CD4-positive, alpha-beta T cell treated with Interleukin-17A for 1 hour (primary cell): ENCODE measurements at regions not wholly inside any gene's neighbourhood (a gene's known extent, or its start where the extent isn't known, plus 50 kb on each side); places are given as distances from the start of the nearest gene placed in this dataset.
"Not testable (repeated sequence)": the region's sequence is repeated elsewhere in the genome, so short reads cannot be mapped to it uniquely, and the experiment has no call there.

ENCODE experiments used
- DNase-seq: peaks from one replicate; pipeline ENCODE4 v3.0.0-alpha.2; 2020

DNA sequence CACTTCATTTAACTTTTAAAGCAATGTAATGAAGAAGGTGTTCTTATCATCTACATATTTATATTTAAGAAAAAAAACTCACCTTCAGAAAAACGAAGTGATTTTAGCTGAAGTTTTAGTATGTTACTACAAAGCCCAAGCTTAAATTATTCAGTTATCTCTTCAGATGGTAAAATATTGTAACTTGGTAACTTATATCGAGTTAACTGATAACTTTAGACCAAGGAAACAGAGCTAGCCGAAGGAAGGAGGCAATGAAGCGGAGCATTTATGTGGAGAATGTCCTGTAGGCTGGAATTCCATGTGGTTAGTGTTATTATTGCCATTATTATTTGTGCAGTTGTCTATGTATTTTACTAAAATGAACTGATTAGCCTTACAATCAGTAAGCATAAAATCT, 1102.1 kb upstream of the LCORL start:
- no peak for DNase-seq

DNA sequence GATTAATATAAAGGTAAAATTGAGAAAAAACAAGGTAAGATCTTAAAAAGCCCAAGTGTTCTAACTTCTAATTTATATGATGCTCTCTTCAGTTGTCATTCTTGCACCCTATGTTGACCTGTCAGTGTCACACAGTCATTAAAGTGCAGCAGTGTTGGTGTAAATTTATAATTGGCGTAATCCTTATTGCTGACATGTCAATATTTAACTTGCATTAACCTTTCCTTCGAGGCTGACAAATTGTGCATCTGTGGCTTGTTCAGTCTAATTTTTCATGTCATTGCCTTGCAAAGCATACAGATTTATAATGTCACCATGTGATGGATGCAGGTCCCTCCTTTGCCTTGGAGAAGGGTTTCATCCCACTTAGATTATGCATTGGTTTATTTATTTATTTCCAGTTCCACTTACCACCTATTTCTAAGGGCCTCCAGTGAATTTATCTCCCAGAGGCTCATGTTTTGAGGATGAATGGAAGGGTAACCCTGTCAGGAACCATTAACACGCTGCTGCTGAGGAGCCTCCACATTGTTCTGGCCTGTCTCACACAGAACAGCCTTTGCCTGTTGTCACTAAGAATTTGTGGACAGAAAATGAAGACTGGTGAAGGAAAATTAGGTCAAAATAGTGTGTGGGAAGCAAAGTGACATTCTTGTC, 1098.5 kb upstream of the LCORL start:
- no peak for DNase-seq

DNA sequence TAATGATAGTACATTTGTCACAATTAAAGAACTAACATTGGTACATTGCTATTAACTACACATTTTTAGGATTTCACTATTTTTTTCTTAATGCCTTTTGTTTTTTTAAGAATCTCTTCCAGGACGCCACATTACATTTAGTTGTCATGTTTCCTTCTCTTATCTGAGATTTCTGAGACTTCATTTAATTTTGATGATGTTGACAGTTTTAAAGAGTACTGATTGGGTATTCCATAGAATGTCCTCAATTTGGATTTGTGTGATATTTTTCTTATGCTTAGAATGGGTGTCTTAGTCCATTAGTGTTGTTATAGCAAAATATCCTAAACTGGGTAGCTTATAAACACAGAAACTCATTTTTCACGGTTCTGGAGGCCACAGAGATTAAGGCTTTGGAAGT, 1095.5 kb upstream of the LCORL start:
- no peak for DNase-seq

DNA sequence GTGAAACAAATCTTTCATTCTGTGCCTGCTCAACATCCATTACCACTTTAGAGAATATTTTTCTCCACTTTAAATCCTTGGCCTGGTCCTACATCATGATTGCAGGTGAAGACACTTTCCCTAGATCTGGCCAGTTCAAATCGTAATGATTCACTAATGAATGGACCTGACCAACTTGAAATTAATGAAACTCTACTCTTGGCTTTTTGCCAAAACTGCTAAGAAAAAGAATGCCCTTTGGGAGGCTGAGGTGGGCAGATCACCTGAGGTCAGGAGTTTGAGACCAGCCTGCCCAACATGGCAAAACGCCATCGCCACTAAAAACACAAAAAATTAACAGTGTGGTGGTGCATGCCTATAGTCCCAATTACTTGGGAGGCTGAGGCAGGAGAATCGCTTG, 1082.6 kb upstream of the LCORL start:
- no peak for DNase-seq

DNA sequence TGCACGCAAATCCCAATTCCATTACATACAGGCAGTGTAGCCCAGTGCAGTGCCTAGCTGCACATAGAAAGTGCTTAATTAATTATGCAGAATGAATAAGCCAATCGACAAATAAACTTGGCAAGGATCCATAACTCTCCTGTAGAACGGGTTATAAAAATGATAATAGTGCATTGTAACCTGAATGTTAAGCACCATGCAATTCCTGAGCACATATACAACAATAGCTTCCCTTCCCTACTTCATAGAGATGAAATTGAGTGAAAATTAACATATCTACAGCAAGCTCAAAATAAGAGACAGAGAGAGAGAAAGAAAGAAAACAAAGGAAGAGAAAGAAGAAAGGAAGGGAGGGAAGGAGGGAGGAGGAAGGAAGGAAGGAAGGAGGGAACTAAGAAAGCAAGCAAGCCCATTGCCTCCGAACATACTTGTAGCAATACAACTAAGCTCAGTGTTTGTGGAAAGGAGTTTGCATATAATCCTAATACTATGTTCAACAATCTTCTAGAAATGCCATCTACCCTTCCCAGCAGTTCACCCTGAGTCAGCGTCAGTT, 1074.0 kb upstream of the LCORL start:
- no peak for DNase-seq

DNA sequence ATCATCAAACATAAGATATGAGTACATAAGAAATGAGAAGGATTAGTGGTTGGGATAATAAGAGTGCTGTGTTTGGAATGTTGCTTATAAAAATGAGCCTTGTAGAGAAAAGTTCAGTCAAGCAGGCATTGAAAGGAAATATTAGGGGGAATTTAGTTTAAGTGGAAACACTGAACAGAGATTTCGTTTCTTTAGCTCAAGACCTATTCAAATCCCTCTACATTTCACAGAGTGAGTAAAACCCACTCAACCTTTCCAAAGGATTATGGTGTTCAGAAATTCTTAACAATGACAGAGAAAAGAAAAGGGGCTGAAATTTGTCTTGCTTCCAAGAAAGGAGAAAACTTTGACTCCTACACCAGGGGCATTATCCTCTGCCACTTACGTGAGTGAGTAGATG, 1072.4 kb upstream of the LCORL start:
- no peak for DNase-seq

DNA sequence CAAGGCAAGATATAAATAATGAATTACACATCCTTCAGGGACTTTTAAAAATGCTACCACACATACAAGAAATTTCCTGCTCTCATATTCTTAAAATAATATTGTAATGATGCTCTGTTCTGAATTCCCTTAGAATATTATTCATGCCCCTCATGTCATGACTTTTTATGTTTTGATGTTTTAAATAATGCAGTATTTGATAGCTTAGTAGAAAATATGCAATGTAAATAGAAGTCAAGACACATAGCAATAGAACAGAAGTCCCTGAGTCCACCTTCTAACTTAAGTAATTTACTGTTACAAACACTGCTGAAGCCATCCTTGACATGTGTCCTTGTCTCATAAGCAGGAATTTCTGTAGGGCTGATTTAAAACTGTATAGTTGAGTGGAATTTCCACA, 1071.2 kb upstream of the LCORL start:
- no peak for DNase-seq

DNA sequence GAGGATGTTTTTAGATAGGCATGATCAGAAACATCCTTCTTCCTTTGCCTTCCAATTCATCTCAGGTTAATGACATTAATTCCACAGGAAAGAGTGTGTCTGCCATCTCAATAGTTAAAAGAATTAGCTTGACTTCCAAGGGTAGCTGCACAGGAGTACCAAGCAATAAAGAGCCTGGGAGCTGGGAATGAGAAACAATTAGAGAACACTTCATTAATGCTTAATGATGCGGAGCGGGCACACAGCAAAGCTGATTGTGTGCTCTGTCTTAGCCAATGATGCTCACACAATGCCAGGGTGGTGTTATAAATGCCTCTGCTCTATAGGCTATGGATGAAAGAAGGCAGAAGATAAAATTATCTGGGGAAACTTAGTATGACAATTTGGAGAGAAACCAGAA, 1052.5 kb upstream of the LCORL start:
- DNase-seq, result no peak

DNA sequence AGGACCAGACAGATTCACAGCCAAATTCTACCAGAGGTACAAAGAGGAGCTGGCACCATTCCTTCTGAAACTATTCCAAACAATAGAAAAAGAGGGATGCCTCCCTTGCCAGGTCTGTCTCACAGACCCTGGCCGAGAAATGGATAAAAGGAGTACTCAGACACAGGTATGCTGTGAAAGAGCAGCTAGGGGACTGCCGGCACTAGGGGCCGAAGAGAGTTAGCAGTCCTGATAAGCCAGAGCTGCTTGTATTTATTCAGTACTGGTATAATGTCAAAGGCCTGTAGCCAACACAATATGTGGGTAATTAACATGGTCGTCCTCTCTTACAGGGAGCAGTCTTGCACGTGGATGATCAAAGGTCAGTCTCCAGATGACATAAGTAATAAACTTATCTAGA, 1042.1 kb upstream of the LCORL start:
- no peak for DNase-seq

DNA sequence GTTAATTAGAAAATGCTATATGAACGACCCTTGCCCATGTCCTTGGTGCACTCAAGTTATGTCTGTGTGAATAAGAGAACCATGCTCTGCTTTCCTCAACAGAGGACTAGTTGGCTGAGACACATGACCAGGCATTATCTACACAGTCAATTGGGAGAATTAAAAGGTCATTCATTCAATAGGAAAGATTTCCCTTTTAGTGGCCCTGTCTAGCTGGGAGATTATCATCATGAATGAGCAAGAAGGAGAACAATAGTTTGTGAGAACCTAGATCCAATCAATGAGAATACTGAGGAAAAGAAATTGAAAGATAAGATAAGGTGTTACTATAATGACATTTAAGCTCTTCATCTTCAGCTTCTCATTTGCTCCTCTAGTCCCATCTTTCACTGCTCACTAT, 1033.4 kb upstream of the LCORL start:
- DNase-seq, result no peak

DNA sequence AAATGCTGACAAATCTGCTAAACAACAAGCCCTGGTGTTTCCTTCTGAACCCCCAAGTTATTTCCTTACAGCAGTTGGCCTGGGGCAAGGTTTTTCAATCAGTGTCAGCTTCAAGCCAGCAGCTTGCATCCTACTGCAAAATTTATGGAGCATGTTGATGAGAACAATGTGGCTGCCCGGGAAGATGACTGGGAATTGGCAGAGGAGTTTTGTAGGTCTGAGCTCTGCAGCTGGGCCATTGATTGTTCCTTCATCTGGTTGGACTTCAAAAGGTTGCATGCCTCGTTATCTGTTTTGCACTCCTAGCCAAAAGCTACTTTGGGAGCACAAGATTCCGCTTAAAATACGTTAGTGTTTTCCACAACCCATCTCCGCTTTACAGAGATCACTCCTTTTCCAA, 1030.3 kb upstream of the LCORL start:
- DNase-seq, result no peak

DNA sequence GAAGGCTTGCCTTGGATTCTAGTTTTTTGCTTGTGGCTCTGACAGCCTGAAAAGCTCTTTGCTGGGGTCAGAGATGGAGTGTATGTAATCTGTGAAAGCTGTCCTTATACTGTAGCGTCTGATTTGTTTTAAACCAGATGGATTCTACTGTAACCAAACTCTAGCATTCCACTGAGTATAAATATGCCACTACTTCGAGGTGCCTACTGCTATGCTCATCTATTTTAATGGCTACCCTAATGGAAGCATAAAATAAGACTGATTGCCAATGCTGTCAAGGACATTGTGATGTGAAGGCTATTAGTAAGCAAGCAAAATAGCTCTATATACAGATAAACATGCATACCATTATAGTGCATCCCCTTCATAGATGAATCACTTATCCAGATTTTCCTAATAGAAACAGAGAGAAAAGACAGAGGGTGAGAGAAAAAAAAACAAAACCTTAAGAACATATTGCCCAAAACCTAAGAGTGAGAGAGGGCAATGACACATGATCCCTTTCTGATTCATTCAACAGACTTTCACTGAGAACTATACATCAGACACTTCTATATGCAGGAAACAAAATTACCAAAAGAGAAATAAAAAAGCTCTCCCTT, 1025.8 kb upstream of the LCORL start:
- DNase-seq, result no peak

DNA sequence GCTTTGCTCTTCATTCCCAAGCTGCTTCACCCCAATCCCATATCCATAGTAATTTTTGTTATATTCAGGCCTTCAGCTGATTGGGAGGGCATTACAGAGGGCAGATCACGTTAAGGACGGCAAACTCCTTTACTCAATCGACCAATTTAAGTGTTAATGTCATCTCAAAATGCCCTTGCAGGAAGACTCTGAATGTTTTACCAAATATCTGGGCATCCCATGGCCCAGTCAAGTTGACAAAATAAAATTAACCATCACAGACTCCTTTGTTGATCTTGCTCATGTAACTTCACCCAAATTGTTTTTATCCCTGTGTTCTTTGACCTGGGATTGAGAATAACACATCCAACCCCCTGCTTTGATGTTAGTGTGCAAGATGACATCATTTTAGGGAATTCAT, 1018.3 kb upstream of the LCORL start:
- DNase-seq, result no peak

DNA sequence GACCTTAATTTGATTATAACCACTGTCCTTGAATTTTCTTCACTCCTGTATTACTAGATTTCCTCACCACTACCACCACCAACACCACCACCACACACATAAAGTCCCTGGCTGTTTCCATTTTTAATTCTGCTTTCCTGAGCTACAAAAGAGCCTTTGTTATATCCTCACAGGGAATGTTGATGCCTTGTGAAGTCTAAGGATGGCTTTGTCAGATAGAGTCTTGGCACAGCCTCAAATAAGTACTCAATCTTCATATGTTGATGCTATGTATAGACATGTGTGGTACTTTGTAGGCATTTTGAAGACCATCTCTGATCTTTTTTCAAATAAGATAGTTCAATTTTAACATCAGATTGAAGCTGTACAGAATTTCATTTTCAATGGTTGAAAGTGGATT, 1016.7 kb upstream of the LCORL start:
- no peak for DNase-seq

DNA sequence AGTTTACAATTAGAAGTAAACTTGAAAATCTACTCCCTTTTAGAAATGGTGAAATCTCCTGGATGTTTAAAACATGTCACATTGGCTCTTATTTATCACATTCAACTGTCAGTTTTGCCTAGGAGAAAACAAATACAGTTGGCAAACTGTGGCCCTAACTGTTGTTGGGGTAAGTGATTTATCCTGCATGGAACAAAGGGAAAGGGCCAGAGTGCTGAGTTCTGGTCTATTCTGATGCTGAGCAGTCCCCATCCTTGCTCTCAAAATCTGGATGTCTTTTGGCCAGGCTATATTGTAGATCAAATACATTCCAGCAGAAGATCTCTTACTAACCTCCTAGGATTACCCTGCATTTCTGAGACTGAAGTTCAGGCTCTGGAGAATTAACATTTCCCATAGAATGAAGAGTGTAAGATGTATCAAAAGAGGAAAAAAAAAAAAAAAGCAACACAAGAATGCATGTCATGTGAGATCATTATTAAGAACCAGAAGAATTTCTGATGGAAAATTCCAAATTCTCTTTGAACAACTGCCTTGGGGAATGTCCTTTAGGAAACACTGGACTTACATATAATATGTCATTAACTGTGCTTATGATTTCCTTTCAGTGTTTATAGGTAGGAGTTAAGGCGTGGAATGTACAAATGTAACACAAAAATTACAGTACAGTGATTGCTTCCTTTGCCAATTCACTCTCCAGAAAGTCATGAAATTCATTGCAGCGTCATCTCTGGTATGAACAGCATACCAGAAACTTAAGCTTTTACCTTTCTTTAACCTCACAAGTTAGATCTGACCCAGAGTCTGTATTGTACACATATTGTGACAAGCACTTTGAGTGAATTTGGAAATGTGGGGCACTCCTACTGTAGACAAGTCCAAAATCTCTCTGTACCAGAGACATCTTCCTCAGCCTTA, 1012.5 kb upstream of the LCORL start:
- no peak for DNase-seq

DNA sequence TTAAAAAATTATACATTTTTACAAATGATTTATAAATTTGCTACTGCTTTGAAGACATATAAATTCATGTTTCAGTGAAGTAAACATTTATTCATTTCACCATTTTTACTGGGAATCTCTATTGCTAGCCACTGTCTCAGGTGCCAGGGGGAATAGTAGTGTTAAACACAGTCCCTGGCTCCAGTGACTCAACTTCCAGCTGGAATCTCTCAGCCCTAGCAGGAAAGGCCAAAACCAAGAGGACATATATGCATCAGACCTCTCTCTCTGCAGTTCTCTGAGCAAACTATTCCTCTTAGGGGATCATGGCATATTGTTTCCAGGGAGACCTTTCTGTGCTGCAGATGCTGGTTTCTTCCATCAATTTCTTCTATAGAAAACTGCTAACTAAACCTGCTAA, 1009.0 kb upstream of the LCORL start:
- DNase-seq, result no peak

DNA sequence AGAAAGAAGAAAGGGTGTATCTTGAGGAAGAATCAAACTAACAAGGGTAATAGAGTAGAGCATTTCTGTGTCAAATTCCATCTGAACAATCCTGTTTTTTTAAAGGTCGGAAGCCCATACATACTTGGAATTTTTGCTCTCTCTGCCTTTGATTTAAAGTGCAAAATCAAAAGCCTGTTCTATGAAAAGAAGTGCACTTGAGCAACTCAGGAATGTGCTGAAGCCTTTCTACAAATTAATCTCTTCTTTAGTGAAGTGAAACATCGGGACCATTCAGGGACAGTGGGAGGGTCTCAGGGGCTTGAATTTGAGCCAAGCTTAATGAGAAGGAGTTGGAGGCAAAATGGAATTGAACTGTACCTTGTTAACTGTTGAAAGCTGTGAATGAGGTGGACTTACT, 1008.5 kb upstream of the LCORL start:
- DNase-seq, result no peak

DNA sequence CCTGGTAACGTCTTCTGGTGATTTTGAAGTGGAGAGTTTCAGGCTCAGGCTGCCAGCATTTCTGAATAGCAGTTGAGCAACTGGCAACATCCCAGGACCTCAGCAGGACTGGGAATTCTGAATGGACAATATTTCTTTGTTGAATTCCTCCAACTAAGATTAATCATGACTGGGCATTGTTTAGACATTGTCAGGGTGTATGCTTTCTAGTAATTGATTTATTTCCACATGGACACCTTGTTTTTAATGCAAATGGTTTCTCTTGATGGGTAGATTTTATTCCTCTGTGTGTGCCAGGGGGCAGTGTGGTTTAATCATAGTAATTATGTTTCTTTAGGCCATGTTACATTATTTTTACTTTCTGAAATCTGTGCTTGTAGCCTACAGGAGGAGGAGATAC, 1004.7 kb upstream of the LCORL start:
- no peak for DNase-seq

DNA sequence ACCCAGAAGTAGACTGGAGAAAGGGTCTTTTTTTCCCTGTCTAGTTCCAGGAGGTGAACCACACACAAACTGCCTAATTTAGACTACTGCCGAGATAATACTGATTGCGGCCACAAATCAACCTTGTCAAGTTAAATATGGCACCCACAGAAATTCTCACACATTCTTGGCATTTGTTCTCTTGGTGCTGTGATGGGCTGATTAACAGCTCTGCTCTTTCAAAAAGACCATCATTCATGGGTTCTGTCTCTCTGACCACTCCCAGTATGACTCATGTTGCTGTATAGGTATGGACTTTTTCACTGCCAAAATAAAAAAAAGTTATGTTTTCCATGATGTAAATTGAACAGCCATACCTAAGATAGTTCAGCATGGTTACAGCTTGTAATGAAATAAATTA, 1003.5 kb upstream of the LCORL start:
- DNase-seq, result no peak

DNA sequence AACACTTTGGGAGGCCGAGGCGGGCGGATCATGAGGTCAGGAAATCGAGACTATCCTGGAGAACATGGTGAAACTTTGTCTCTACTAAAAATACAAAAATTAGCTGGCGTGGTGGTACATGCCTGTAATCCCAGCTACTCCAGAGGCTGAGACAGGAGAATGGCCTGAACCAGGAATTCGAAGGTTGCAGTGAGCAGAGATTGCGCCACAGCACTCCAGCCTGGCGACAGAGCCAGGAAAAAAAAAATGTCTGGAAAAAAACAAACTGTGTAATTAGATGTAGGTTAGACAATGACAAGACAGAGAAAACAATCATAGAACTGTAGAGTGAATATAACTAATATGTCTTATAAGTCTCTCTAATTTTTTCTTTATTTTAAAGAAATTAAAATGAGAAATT, 1002.5 kb upstream of the LCORL start:
- no peak for DNase-seq

DNA sequence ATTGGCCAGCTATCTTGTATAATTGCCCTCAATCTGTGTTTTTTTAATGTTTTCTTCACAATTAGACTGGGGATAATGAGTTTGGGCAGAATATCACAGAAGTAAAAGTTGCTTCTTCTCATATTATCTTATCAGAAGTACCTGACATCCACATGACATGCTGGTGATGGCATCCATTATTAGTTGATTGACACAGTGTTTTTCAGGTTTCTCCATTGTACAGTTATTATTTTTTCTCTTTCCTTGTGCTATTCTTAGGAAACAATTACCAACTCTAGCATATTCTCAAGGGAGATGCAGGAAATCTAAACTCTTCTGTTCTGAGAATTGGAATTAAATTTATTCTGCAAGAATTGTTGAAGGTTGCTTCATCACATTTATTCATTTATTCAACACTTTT, 1000.1 kb upstream of the LCORL start:
- DNase-seq, result no peak

DNA sequence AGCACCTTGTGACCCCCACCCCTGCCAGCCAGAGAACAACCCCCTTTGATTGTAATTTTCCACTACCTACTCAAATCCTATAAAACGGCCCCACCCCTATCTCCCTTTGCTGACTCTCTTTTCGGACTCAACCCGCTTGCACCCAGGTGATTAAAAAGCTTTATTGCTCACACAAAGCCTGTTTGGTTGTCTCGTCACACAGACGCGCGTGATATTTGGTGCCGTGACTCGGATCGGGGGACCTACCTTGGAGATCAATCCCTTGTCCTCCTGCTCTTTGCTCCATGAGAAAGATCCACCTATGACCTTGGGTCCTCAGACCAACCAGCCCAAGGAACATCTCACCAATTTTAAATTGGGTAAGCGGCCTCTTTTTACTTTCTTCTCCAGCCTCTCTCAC, 995.0 kb upstream of the LCORL start:
- DNase-seq, result not testable (repeated sequence)

DNA sequence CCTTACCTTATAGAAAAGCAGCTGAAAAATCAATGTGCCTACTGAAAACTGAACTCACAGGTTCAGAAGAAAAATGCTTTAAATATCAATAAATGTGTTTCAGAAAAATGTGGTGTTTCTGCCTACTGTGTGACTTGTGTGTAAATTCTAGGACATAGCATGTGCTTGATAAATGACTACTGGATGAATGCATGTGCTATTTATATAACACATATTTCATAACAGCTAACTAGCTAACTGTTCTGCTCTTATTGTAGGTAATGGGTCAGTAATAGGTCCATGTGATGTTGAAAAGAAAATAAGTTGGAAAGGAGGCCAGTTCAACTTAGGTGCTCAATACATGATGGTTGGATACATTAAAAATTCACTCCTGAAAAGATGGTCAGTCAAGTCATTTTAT, 993.0 kb upstream of the LCORL start:
- no peak for DNase-seq

DNA sequence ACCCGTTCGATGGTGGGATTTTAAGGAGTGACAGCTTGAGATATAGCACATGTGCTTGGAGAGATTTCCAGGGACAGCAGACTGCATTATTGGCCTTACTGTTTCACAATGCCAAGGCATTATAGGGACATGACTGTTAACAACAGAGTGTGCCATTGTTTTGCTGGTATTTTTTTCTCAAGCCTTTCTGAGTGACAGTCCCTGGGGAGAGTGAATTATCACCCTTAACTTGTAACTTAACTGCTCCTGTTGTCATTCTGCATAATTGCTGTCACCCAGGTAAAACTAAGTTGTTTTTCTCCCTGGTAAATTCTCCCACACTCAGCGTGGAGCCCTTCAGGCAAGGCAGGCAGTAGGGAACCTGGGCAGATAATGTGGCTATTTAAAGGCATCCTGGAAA, 989.2 kb upstream of the LCORL start:
- no peak for DNase-seq
